ENCODE measurements at regions not wholly inside any gene's neighbourhood (a gene's known extent, or its start where the extent isn't known, plus 50 kb on each side); places are given as distances from the start of the nearest gene placed in this dataset.

- Histone ChIP-seq H3K4me1 (ENCODE audit: control insufficient read depth, insufficient read depth, low read length) (no peaks in the 10 kb centered on the region), H3K36me3 (ENCODE audit: control insufficient read depth in 2 of 2, insufficient read depth in 2 of 2, low read length in 2 of 2) (no peaks in the 10 kb centered on the region)
Observed at GRCh38 chr1:38132681-38133080, 86.1 kb upstream of the POU3F1 start.

GRCh38 chr1:38131024-38131585 lies 84.5 kb upstream of the POU3F1 start:
- Histone ChIP-seq H3K27ac (ENCODE audit: low read length) (no peak overlapping the region), H3K27me3 (ENCODE audit: control insufficient read depth in 1 of 2, insufficient read depth in 2 of 2, low read length in 2 of 2) (peaks cover 13 to 38% of the 10 kb centered on the region in 2 donors), H3K9ac (ENCODE audit: low read length in 2 of 2) (no peak overlapping the region), H3K36me3 (ENCODE audit: control insufficient read depth in 2 of 2, insufficient read depth in 2 of 2, low read length in 2 of 2) (no peaks in the 10 kb centered on the region), H3K9me3 (ENCODE audit: control insufficient read depth in 2 of 2, low read length in 2 of 2) (no peaks in the 10 kb centered on the region), H3K4me1 (ENCODE audit: control insufficient read depth, insufficient read depth, low read length) (no peaks in the 10 kb centered on the region), H3K4me3 (ENCODE audit: low read length in 2 of 2) (no peak overlapping the region)

More at GRCh38 chr1:38132681-38133080, 86.1 kb upstream of the POU3F1 start:
- H3K27me3 ChIP-seq (ENCODE audit: control insufficient read depth in 1 of 2, insufficient read depth in 2 of 2, low read length in 2 of 2), result peaks cover 25 to 47% of the 10 kb centered on the region in 2 donors
- H3K9ac ChIP-seq (ENCODE audit: low read length in 2 of 2), result no peak overlapping the region
- no peaks in the 10 kb centered on the region for H3K9me3 ChIP-seq (ENCODE audit: control insufficient read depth in 2 of 2, low read length in 2 of 2)
- H3K27ac ChIP-seq (ENCODE audit: low read length), result no peak overlapping the region
- H3K4me3 ChIP-seq (ENCODE audit: low read length in 2 of 2), result no peak overlapping the region

GRCh38 chr1:38129971-38130370 lies 83.4 kb upstream of the POU3F1 start:
- H3K27ac ChIP-seq (ENCODE audit: low read length), result no peak overlapping the region
- no peak overlapping the region for H3K9ac ChIP-seq (ENCODE audit: low read length in 2 of 2)
- H3K36me3 ChIP-seq (ENCODE audit: control insufficient read depth in 2 of 2, insufficient read depth in 2 of 2, low read length in 2 of 2), result no peaks in the 10 kb centered on the region
- no peaks in the 10 kb centered on the region for H3K4me1 ChIP-seq (ENCODE audit: control insufficient read depth, insufficient read depth, low read length)
- H3K4me3 ChIP-seq (ENCODE audit: low read length in 2 of 2), result no peak overlapping the region
- peaks cover 10 to 30% of the 10 kb centered on the region in 2 donors for H3K27me3 ChIP-seq (ENCODE audit: control insufficient read depth in 1 of 2, insufficient read depth in 2 of 2, low read length in 2 of 2)
- H3K9me3 ChIP-seq (ENCODE audit: control insufficient read depth in 2 of 2, low read length in 2 of 2), result no peaks in the 10 kb centered on the region

GRCh38 chr1:38129473-38129872 lies 82.9 kb upstream of the POU3F1 start:
- Histone ChIP-seq H3K4me1 (ENCODE audit: control insufficient read depth, insufficient read depth, low read length) (no peaks in the 10 kb centered on the region), H3K9ac (ENCODE audit: low read length in 2 of 2) (no peak overlapping the region), H3K27ac (ENCODE audit: low read length) (no peak overlapping the region), H3K27me3 (ENCODE audit: control insufficient read depth in 1 of 2, insufficient read depth in 2 of 2, low read length in 2 of 2) (peaks cover 6 to 26% of the 10 kb centered on the region in 2 donors), H3K36me3 (ENCODE audit: control insufficient read depth in 2 of 2, insufficient read depth in 2 of 2, low read length in 2 of 2) (no peaks in the 10 kb centered on the region), H3K9me3 (ENCODE audit: control insufficient read depth in 2 of 2, low read length in 2 of 2) (no peaks in the 10 kb centered on the region), H3K4me3 (ENCODE audit: low read length in 2 of 2) (no peak overlapping the region)

- Histone ChIP-seq H3K4me3 (ENCODE audit: low read length in 2 of 2) (no peak overlapping the region), H3K4me1 (ENCODE audit: control insufficient read depth, insufficient read depth, low read length) (no peaks in the 10 kb centered on the region), H3K27ac (ENCODE audit: low read length) (no peak overlapping the region), H3K36me3 (ENCODE audit: control insufficient read depth in 2 of 2, insufficient read depth in 2 of 2, low read length in 2 of 2) (no peaks in the 10 kb centered on the region), H3K27me3 (ENCODE audit: control insufficient read depth in 1 of 2, insufficient read depth in 2 of 2, low read length in 2 of 2) (peaks cover 4 to 23% of the 10 kb centered on the region in 2 donors), H3K9me3 (ENCODE audit: control insufficient read depth in 2 of 2, low read length in 2 of 2) (no peaks in the 10 kb centered on the region), H3K9ac (ENCODE audit: low read length in 2 of 2) (no peak overlapping the region)
Observed at GRCh38 chr1:38128926-38129453, 82.4 kb upstream of the POU3F1 start.

- peaks cover 4 to 23% of the 10 kb centered on the region in 2 donors for H3K27me3 ChIP-seq (ENCODE audit: control insufficient read depth in 1 of 2, insufficient read depth in 2 of 2, low read length in 2 of 2)
- H3K36me3 ChIP-seq (ENCODE audit: control insufficient read depth in 2 of 2, insufficient read depth in 2 of 2, low read length in 2 of 2), result no peaks in the 10 kb centered on the region
- H3K9ac ChIP-seq (ENCODE audit: low read length in 2 of 2), result no peak overlapping the region
- no peak overlapping the region for H3K4me3 ChIP-seq (ENCODE audit: low read length in 2 of 2)
- H3K4me1 ChIP-seq (ENCODE audit: control insufficient read depth, insufficient read depth, low read length), result no peaks in the 10 kb centered on the region
- H3K27ac ChIP-seq (ENCODE audit: low read length), result no peak overlapping the region
- no peaks in the 10 kb centered on the region for H3K9me3 ChIP-seq (ENCODE audit: control insufficient read depth in 2 of 2, low read length in 2 of 2)
Observed at GRCh38 chr1:38128511-38128910, 81.9 kb upstream of the POU3F1 start.

- no peak overlapping the region for H3K9ac ChIP-seq (ENCODE audit: low read length in 2 of 2)
- no peaks in the 10 kb centered on the region for H3K9me3 ChIP-seq (ENCODE audit: control insufficient read depth in 2 of 2, low read length in 2 of 2)
- H3K27me3 ChIP-seq (ENCODE audit: control insufficient read depth in 1 of 2, insufficient read depth in 2 of 2, low read length in 2 of 2), result peaks cover 4 to 16% of the 10 kb centered on the region in 2 donors
- no peaks in the 10 kb centered on the region for H3K4me1 ChIP-seq (ENCODE audit: control insufficient read depth, insufficient read depth, low read length)
- H3K27ac ChIP-seq (ENCODE audit: low read length), result no peak overlapping the region
- no peak overlapping the region for H3K4me3 ChIP-seq (ENCODE audit: low read length in 2 of 2)
- H3K36me3 ChIP-seq (ENCODE audit: control insufficient read depth in 2 of 2, insufficient read depth in 2 of 2, low read length in 2 of 2), result no peaks in the 10 kb centered on the region
Observed at GRCh38 chr1:38127428-38127827, 80.8 kb upstream of the POU3F1 start.

- H3K4me1 ChIP-seq (ENCODE audit: control insufficient read depth, insufficient read depth, low read length), result no peaks in the 10 kb centered on the region
- H3K27me3 ChIP-seq (ENCODE audit: control insufficient read depth in 1 of 2, insufficient read depth in 2 of 2, low read length in 2 of 2), result peaks cover 4 to 14% of the 10 kb centered on the region in 2 donors
- H3K4me3 ChIP-seq (ENCODE audit: low read length in 2 of 2), result no peak overlapping the region
- H3K9ac ChIP-seq (ENCODE audit: low read length in 2 of 2), result no peak overlapping the region
- no peak overlapping the region for H3K27ac ChIP-seq (ENCODE audit: low read length)
- H3K9me3 ChIP-seq (ENCODE audit: control insufficient read depth in 2 of 2, low read length in 2 of 2), result no peaks in the 10 kb centered on the region
- no peaks in the 10 kb centered on the region for H3K36me3 ChIP-seq (ENCODE audit: control insufficient read depth in 2 of 2, insufficient read depth in 2 of 2, low read length in 2 of 2)
Observed at GRCh38 chr1:38126970-38127369, 80.4 kb upstream of the POU3F1 start.

- Histone ChIP-seq H3K4me1 (ENCODE audit: control insufficient read depth, insufficient read depth, low read length) (no peaks in the 10 kb centered on the region), H3K36me3 (ENCODE audit: control insufficient read depth in 2 of 2, insufficient read depth in 2 of 2, low read length in 2 of 2) (no peaks in the 10 kb centered on the region), H3K9ac (ENCODE audit: low read length in 2 of 2) (no peak overlapping the region), H3K27me3 (ENCODE audit: control insufficient read depth in 1 of 2, insufficient read depth in 2 of 2, low read length in 2 of 2) (peaks cover 4 to 5% of the 10 kb centered on the region in 2 donors), H3K4me3 (ENCODE audit: low read length in 2 of 2) (no peak overlapping the region), H3K9me3 (ENCODE audit: control insufficient read depth in 2 of 2, low read length in 2 of 2) (no peaks in the 10 kb centered on the region), H3K27ac (ENCODE audit: low read length) (no peak overlapping the region)
Observed at GRCh38 chr1:38125837-38126520, 79.4 kb upstream of the POU3F1 start.

GRCh38 chr1:38125016-38125415 lies 78.4 kb upstream of the POU3F1 start:
- H3K27me3 ChIP-seq (ENCODE audit: control insufficient read depth in 1 of 2, insufficient read depth in 2 of 2, low read length in 2 of 2), result no peaks in the 10 kb centered on the region
- no peaks in the 10 kb centered on the region for H3K36me3 ChIP-seq (ENCODE audit: control insufficient read depth in 2 of 2, insufficient read depth in 2 of 2, low read length in 2 of 2)
- H3K9me3 ChIP-seq (ENCODE audit: control insufficient read depth in 2 of 2, low read length in 2 of 2), result no peaks in the 10 kb centered on the region
- no peak overlapping the region for H3K27ac ChIP-seq (ENCODE audit: low read length)
- no peak overlapping the region for H3K4me3 ChIP-seq (ENCODE audit: low read length in 2 of 2)
- H3K4me1 ChIP-seq (ENCODE audit: control insufficient read depth, insufficient read depth, low read length), result no peaks in the 10 kb centered on the region
- no peak overlapping the region for H3K9ac ChIP-seq (ENCODE audit: low read length in 2 of 2)
